ENCODE measurements at regions not wholly inside any gene's neighbourhood (a gene's known extent, or its start where the extent isn't known, plus 50 kb on each side); places are given as distances from the start of the nearest gene placed in this dataset.
"Not testable (repeated sequence)": the region's sequence is repeated elsewhere in the genome, so short reads cannot be mapped to it uniquely, and the experiment has no call there.

GRCh38 chr4:134591326-134591725 is 389.7 kb upstream of the PABPC4L start:
- no peak for DNase-seq

- DNase-seq: no peak
Measured at GRCh38 chr4:134585972-134586371, 384.4 kb upstream of the PABPC4L start.

- DNase-seq: no peak
Measured at GRCh38 chr4:134567461-134567860, 365.9 kb upstream of the PABPC4L start.

- no peak for DNase-seq
Measured at GRCh38 chr4:134560728-134561127, 359.1 kb upstream of the PABPC4L start.

GRCh38 chr4:134552063-134552462 is 350.5 kb upstream of the PABPC4L start:
- no peak for DNase-seq

GRCh38 chr4:134551348-134551747 is 349.8 kb upstream of the PABPC4L start:
- no peak for DNase-seq

GRCh38 chr4:134548052-134548628 is 346.6 kb upstream of the PABPC4L start:
- no peak for DNase-seq

GRCh38 chr4:134546279-134546678 is 344.7 kb upstream of the PABPC4L start:
- DNase-seq: no peak

GRCh38 chr4:134544303-134544770 is 342.7 kb upstream of the PABPC4L start:
- DNase-seq: no peak

GRCh38 chr4:134540588-134540987 is 339.0 kb upstream of the PABPC4L start:
- DNase-seq: no peak

- DNase-seq: no peak
Measured at GRCh38 chr4:134539729-134540231, 338.2 kb upstream of the PABPC4L start.

GRCh38 chr4:134537701-134538100 is 336.1 kb upstream of the PABPC4L start:
- DNase-seq: no peak

GRCh38 chr4:134533068-134533467 is 331.5 kb upstream of the PABPC4L start:
- DNase-seq: no peak

GRCh38 chr4:134531013-134531412 is 329.4 kb upstream of the PABPC4L start:
- DNase-seq: no peak

- DNase-seq: no peak
Measured at GRCh38 chr4:134529629-134530028, 328.0 kb upstream of the PABPC4L start.

GRCh38 chr4:134518574-134519217 is 317.1 kb upstream of the PABPC4L start:
- DNase-seq: no peak

- DNase-seq: no peak
Measured at GRCh38 chr4:134510544-134510943, 309.0 kb upstream of the PABPC4L start.

GRCh38 chr4:134505511-134505910 is 303.9 kb upstream of the PABPC4L start:
- no peak for DNase-seq

- DNase-seq: no peak
Measured at GRCh38 chr4:134501973-134502643, 300.5 kb upstream of the PABPC4L start.

- not testable (repeated sequence) for DNase-seq
Measured at GRCh38 chr4:134501488-134501887, 299.9 kb upstream of the PABPC4L start.

GRCh38 chr4:134499074-134499473 is 297.5 kb upstream of the PABPC4L start:
- DNase-seq: no peak

GRCh38 chr4:134490863-134491262 is 289.3 kb upstream of the PABPC4L start:
- DNase-seq: no peak

- not testable (repeated sequence) for DNase-seq
Measured at GRCh38 chr4:134483514-134483913, 281.9 kb upstream of the PABPC4L start.

GRCh38 chr4:134471569-134471968 is 270.0 kb upstream of the PABPC4L start:
- DNase-seq: no peak

Data from suppressor macrophage treated with lipopolysaccharide for 1 hour (primary cell).